Osteocyte (in vitro differentiated cells): ENCODE measurements at regions not wholly inside any gene's neighbourhood (a gene's known extent, or its start where the extent isn't known, plus 50 kb on each side); places are given as distances from the start of the nearest gene placed in this dataset.

Source experiments
- DNase-seq: peaks from one replicate; pipeline ENCODE4 v3.0.0; 2021; ENCODE audit warnings: mixed read lengths; ENCODE audit not compliant: unreplicated experiment; ENCODE audit errors: extremely low spot score
- H3K27ac Mint-ChIP-seq: one replicate; pipeline ENCODE4 v1.8.0; 2021; ENCODE audit warnings: mild to moderate bottlenecking, mixed read lengths; ENCODE audit not compliant: unreplicated experiment
- H3K27me3 Mint-ChIP-seq: one replicate; pipeline ENCODE4 v1.8.0; 2021; ENCODE audit warnings: mixed read lengths; ENCODE audit not compliant: unreplicated experiment
- H3K36me3 Mint-ChIP-seq: one replicate; pipeline ENCODE4 v1.8.0; 2021; ENCODE audit warnings: mixed read lengths; ENCODE audit not compliant: unreplicated experiment
- H3K4me1 Mint-ChIP-seq: one replicate; pipeline ENCODE4 v1.8.0; 2021; ENCODE audit warnings: mixed read lengths; ENCODE audit not compliant: unreplicated experiment
- H3K4me3 Mint-ChIP-seq: one replicate; pipeline ENCODE4 v1.8.0; 2021; ENCODE audit warnings: mild to moderate bottlenecking, moderate library complexity, mixed read lengths; ENCODE audit not compliant: unreplicated experiment
- H3K9me3 Mint-ChIP-seq: one replicate; pipeline ENCODE4 v1.8.0; 2021; ENCODE audit warnings: mixed read lengths; ENCODE audit not compliant: unreplicated experiment
- TF ChIP-seq, protein P1 (sequence below): fragments of 200-600 bp; sonication (generic); IDR thresholded peaks from 2 replicates; pipeline ENCODE4 v1.5.0; 2021; ENCODE audit warnings: antibody characterized with exemption, mild to moderate bottlenecking, moderate library complexity

DNA sequence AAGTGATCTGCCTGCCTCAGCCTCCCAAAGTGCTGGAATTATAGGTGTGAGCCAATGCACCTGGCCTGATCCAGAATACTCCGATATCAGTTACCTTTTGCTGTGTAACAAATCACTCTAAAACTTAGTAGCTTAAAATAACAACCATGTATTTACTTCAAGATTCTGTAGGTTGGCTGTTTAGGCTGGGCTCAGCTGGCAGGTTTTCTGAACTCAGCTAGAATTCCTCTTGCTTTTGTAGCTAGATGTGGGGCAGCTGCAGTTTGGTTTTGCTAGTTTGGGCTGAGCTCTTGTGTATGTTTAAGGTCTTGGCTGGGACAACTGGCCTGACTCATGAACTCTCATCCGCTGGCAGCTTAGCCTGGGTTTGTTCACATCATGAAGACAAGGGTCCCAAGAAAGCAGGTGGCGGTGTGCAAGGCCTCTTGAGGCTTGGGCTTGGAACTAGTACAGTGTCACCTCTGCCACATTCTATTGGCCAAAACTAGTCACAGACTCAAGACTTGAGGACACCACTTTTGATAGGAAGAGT lies 138.3 kb upstream of the SHB start:
- Mint-ChIP-seq H3K27me3 (peaks cover 16% of the 10 kb centered on the region), H3K36me3 (no peaks in the 10 kb centered on the region), H3K9me3 (peaks cover 4% of the 10 kb centered on the region), H3K4me3 (no peak overlapping the region), H3K4me1 (no peaks in the 10 kb centered on the region), H3K27ac (no peak overlapping the region)
- DNase-seq, result peak; percentile 30
- TF ChIP-seq, protein P1, sequence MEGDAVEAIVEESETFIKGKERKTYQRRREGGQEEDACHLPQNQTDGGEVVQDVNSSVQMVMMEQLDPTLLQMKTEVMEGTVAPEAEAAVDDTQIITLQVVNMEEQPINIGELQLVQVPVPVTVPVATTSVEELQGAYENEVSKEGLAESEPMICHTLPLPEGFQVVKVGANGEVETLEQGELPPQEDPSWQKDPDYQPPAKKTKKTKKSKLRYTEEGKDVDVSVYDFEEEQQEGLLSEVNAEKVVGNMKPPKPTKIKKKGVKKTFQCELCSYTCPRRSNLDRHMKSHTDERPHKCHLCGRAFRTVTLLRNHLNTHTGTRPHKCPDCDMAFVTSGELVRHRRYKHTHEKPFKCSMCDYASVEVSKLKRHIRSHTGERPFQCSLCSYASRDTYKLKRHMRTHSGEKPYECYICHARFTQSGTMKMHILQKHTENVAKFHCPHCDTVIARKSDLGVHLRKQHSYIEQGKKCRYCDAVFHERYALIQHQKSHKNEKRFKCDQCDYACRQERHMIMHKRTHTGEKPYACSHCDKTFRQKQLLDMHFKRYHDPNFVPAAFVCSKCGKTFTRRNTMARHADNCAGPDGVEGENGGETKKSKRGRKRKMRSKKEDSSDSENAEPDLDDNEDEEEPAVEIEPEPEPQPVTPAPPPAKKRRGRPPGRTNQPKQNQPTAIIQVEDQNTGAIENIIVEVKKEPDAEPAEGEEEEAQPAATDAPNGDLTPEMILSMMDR, result no peak

DNA sequence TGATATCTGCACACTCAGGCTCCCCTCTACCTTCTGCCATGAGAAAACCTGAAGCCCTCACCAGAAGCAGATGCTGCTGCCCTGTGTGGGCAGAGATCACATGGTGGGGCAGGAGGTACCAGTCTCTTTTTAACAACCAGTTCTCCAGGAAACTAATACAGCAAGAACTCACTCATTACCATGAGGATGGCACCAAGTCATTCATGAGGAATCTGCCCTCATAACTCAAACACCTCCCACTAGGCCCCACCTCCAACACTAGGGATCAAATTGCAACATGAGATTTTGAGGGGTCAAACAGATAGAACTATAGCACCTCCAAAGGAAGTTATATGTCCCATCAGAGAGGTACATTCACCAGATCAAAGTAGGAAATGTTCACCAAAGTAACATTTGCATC lies 136.3 kb upstream of the SHB start:
- peaks cover 29% of the 10 kb centered on the region for H3K27me3 Mint-ChIP-seq
- H3K4me3 Mint-ChIP-seq, result no peak overlapping the region
- peak; percentile 11 for DNase-seq
- peaks cover 4% of the 10 kb centered on the region for H3K9me3 Mint-ChIP-seq
- TF ChIP-seq, protein P1, result no peak
- H3K36me3 Mint-ChIP-seq, result no peaks in the 10 kb centered on the region
- H3K27ac Mint-ChIP-seq, result no peak overlapping the region
- H3K4me1 Mint-ChIP-seq, result no peaks in the 10 kb centered on the region

- peak; percentile 21 for DNase-seq
- TF ChIP-seq, protein P1, result no peak
- H3K9me3 Mint-ChIP-seq, result peaks cover 3% of the 10 kb centered on the region
- no peaks in the 10 kb centered on the region for H3K36me3 Mint-ChIP-seq
- no peak overlapping the region for H3K4me3 Mint-ChIP-seq
- H3K4me1 Mint-ChIP-seq, result no peaks in the 10 kb centered on the region
- peaks cover 48% of the 10 kb centered on the region for H3K27me3 Mint-ChIP-seq
- H3K27ac Mint-ChIP-seq, result no peak overlapping the region
Measured at GRCh38 chr9:38202336-38202938, 133.4 kb upstream of the SHB start.

GRCh38 chr9:38201844-38202243 lies 132.8 kb upstream of the SHB start:
- Mint-ChIP-seq H3K9me3 (no peaks in the 10 kb centered on the region), H3K4me1 (peaks cover under 1% of the 10 kb centered on the region), H3K4me3 (no peak overlapping the region), H3K27ac (no peak overlapping the region), H3K36me3 (no peaks in the 10 kb centered on the region), H3K27me3 (peaks cover 48% of the 10 kb centered on the region)
- DNase-seq, result peak; percentile 21
- TF ChIP-seq, protein P1, result no peak

DNA sequence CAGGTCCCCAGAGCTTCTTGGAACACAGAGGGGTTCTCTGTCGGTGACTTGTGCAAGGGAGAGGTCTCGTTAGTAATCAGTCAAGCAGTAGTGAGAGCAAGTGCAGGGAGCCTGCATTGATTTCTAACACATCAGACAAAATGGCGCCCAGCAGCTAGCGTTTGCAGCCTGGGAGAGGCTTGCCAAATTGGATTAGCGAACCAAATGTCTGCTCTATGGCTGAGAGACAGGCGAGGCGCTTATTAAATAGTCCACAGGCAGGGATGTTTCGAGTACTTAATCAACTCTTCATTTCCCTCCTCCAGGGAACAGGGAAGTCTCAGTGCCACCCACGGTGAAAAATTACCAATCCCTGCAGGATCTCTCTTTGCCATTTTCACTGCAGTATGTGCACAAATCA lies 131.4 kb upstream of the SHB start:
- Mint-ChIP-seq H3K4me3 (no peak overlapping the region), H3K9me3 (no peaks in the 10 kb centered on the region), H3K4me1 (peaks cover 6% of the 10 kb centered on the region), H3K36me3 (no peaks in the 10 kb centered on the region), H3K27me3 (peaks cover 50% of the 10 kb centered on the region), H3K27ac (no peak overlapping the region)
- no peak for DNase-seq
- TF ChIP-seq, protein P1, result no peak
